MG63 (cell line): ENCODE measurements at regions not wholly inside any gene's neighbourhood (a gene's known extent, or its start where the extent isn't known, plus 50 kb on each side); places are given as distances from the start of the nearest gene placed in this dataset.
"Not testable (repeated sequence)": the region's sequence is repeated elsewhere in the genome, so short reads cannot be mapped to it uniquely, and the experiment has no call there.

Experiments
- DNase-seq: peaks from one replicate; pipeline ENCODE4 v3.0.0-alpha.2; 2020
- H3K27me3 ChIP-seq: fragments of 250-450 bp; sonication (Bioruptor Pico); 2 replicates; pipeline ENCODE4 v1.5.1; 2020; ENCODE audit warnings: mild to moderate bottlenecking, moderate library complexity
- H3K36me3 ChIP-seq: fragments of 250-450 bp; sonication (Bioruptor Pico); 2 replicates; pipeline ENCODE4 v1.5.1; 2020; ENCODE audit warnings: mild to moderate bottlenecking, moderate library complexity
- H3K4me3 ChIP-seq: fragments of 250-450 bp; sonication (Bioruptor Pico); 2 replicates; pipeline ENCODE4 v1.5.1; 2020; ENCODE audit warnings: mild to moderate bottlenecking, moderate library complexity
- H3K9me3 ChIP-seq: fragments of 250-450 bp; sonication (Bioruptor Pico); 2 replicates; pipeline ENCODE4 v1.5.1; 2020; ENCODE audit warnings: mild to moderate bottlenecking, moderate library complexity

GRCh38 chr9:113712053-113712452 is 164.1 kb upstream of the ZNF618 start:
- peak; percentile 78 for DNase-seq
- no peaks in the 10 kb centered on the region for H3K36me3 ChIP-seq

GRCh38 chr9:113715086-113715485 is 161.0 kb upstream of the ZNF618 start:
- H3K9me3 ChIP-seq, result peaks cover 30% of the 10 kb centered on the region
- H3K4me3 ChIP-seq, result no peak overlapping the region
- peak; percentile 73 for DNase-seq
- H3K36me3 ChIP-seq, result no peaks in the 10 kb centered on the region
- H3K27me3 ChIP-seq, result no peaks in the 10 kb centered on the region

More at GRCh38 chr9:113712053-113712452, 164.1 kb upstream of the ZNF618 start:
- peaks cover 36% of the 10 kb centered on the region for H3K9me3 ChIP-seq
- H3K4me3 ChIP-seq, result no peak overlapping the region
- no peaks in the 10 kb centered on the region for H3K27me3 ChIP-seq

- no peak overlapping the region for H3K4me3 ChIP-seq
- no peaks in the 10 kb centered on the region for H3K36me3 ChIP-seq
- no peak for DNase-seq
Observed at GRCh38 chr9:113719919-113720318, 156.2 kb upstream of the ZNF618 start.

GRCh38 chr9:113720495-113720894 is 155.6 kb upstream of the ZNF618 start:
- no peaks in the 10 kb centered on the region for H3K27me3 ChIP-seq
- DNase-seq, result no peak
- no peaks in the 10 kb centered on the region for H3K36me3 ChIP-seq
- H3K9me3 ChIP-seq, result peaks cover 16% of the 10 kb centered on the region
- no peak overlapping the region for H3K4me3 ChIP-seq

More at GRCh38 chr9:113719919-113720318, 156.2 kb upstream of the ZNF618 start:
- Histone ChIP-seq H3K27me3 (no peaks in the 10 kb centered on the region), H3K9me3 (peaks cover 20% of the 10 kb centered on the region)

GRCh38 chr9:113721856-113722255 is 154.3 kb upstream of the ZNF618 start:
- no peaks in the 10 kb centered on the region for H3K36me3 ChIP-seq
- peaks cover 5% of the 10 kb centered on the region; the same call in 1 of the 2 replicates for H3K9me3 ChIP-seq
- no peak overlapping the region for H3K4me3 ChIP-seq
- no peaks in the 10 kb centered on the region for H3K27me3 ChIP-seq
- no peak for DNase-seq

GRCh38 chr9:113724202-113724601 is 151.9 kb upstream of the ZNF618 start:
- no peaks in the 10 kb centered on the region for H3K36me3 ChIP-seq
- H3K27me3 ChIP-seq, result no peaks in the 10 kb centered on the region
- peaks cover 5% of the 10 kb centered on the region for H3K9me3 ChIP-seq
- no peak overlapping the region for H3K4me3 ChIP-seq
- no peak for DNase-seq

- H3K9me3 ChIP-seq, result peaks cover 15% of the 10 kb centered on the region
- DNase-seq, result no peak
- H3K4me3 ChIP-seq, result no peak overlapping the region
- no peaks in the 10 kb centered on the region for H3K27me3 ChIP-seq
- no peaks in the 10 kb centered on the region for H3K36me3 ChIP-seq
Observed at GRCh38 chr9:113728989-113729388, 147.1 kb upstream of the ZNF618 start.

GRCh38 chr9:113734826-113735225 is 141.3 kb upstream of the ZNF618 start:
- Histone ChIP-seq H3K27me3 (no peaks in the 10 kb centered on the region), H3K4me3 (no peak overlapping the region), H3K36me3 (no peaks in the 10 kb centered on the region), H3K9me3 (peaks cover 10% of the 10 kb centered on the region; the same call in 1 of the 2 replicates)
- no peak for DNase-seq

GRCh38 chr9:113737517-113738271 is 138.4 kb upstream of the ZNF618 start:
- H3K27me3 ChIP-seq, result peaks cover 2% of the 10 kb centered on the region; the same call in 1 of the 2 replicates
- peak; percentile 23 for DNase-seq
- H3K9me3 ChIP-seq, result no peaks in the 10 kb centered on the region
- H3K36me3 ChIP-seq, result no peaks in the 10 kb centered on the region
- H3K4me3 ChIP-seq, result no peak overlapping the region

- no peak for DNase-seq
- no peaks in the 10 kb centered on the region for H3K36me3 ChIP-seq
- no peaks in the 10 kb centered on the region for H3K9me3 ChIP-seq
- peaks cover 2% of the 10 kb centered on the region; the same call in 1 of the 2 replicates for H3K27me3 ChIP-seq
- H3K4me3 ChIP-seq, result no peak overlapping the region
Observed at GRCh38 chr9:113738496-113738892, 137.6 kb upstream of the ZNF618 start.

- Histone ChIP-seq H3K4me3 (no peak overlapping the region), H3K36me3 (no peaks in the 10 kb centered on the region), H3K27me3 (peaks cover 2% of the 10 kb centered on the region; the same call in 1 of the 2 replicates), H3K9me3 (no peaks in the 10 kb centered on the region)
- DNase-seq, result no peak
Observed at GRCh38 chr9:113738893-113739604, 137.1 kb upstream of the ZNF618 start.

- not testable (repeated sequence) for H3K4me3 ChIP-seq, H3K36me3 ChIP-seq, H3K9me3 ChIP-seq, H3K27me3 ChIP-seq, DNase-seq
Observed at GRCh38 chr9:113739605-113740507, 136.3 kb upstream of the ZNF618 start.

- not testable (repeated sequence) for H3K36me3 ChIP-seq, H3K9me3 ChIP-seq, H3K4me3 ChIP-seq, H3K27me3 ChIP-seq
- peak; percentile 71 for DNase-seq
Observed at GRCh38 chr9:113740508-113741500, 135.3 kb upstream of the ZNF618 start.

- Histone ChIP-seq H3K4me3 (no peak overlapping the region), H3K36me3 (no peaks in the 10 kb centered on the region), H3K9me3 (no peaks in the 10 kb centered on the region), H3K27me3 (peaks cover 2% of the 10 kb centered on the region; the same call in 1 of the 2 replicates)
- DNase-seq, result no peak
Observed at GRCh38 chr9:113741886-113742854, 133.9 kb upstream of the ZNF618 start.

GRCh38 chr9:113742878-113743277 is 133.2 kb upstream of the ZNF618 start:
- no peaks in the 10 kb centered on the region for H3K36me3 ChIP-seq
- peaks cover 2% of the 10 kb centered on the region; the same call in 1 of the 2 replicates for H3K27me3 ChIP-seq
- no peak overlapping the region for H3K4me3 ChIP-seq
- no peak for DNase-seq
- H3K9me3 ChIP-seq, result no peaks in the 10 kb centered on the region; the same call in 1 of the 2 replicates
